HepG2 (cell line): ENCODE measurements at regions not wholly inside any gene's neighbourhood (a gene's known extent, or its start where the extent isn't known, plus 50 kb on each side); places are given as distances from the start of the nearest gene placed in this dataset.
"Not testable (repeated sequence)": the region's sequence is repeated elsewhere in the genome, so short reads cannot be mapped to it uniquely, and the experiment has no call there.

ENCODE experiments used
- ATAC-seq: fragments of 200-7000 bp; cut with Tn5 transposase; 3 replicates; pipeline ENCODE4 v1.9.1; 2020; ENCODE audit warnings: mild to moderate bottlenecking, moderate library complexity
- BruUV-seq: library from RNA; stranded (reverse); fragments of 400-500 nt; replicated peaks from 2 replicates; lab custom pipeline; 2021; lab: Mats Ljungman, UMichigan
- CTCF ChIA-PET: fragments of 300-600 bp; formaldehyde crosslinking; extraction: SDS; loops from one replicate; lab custom pipeline; 2021; ENCODE audit warnings: low total read pairs, inconsistent platforms, low intra/inter-chr PET ratio; lab: Yijun Ruan, JAX
- POLR2A ChIA-PET: fragments of 350-600 bp; sonication (Branson Sonifier 250); formaldehyde crosslinking; loops from one replicate; lab custom pipeline; 2020; ENCODE audit warnings: antibody characterized with exemption, inconsistent platforms; lab: Yijun Ruan, JAX
- DNase-seq: peaks from one replicate; pipeline ENCODE4 v3.0.0-alpha.2; 2015; ENCODE audit warnings: low spot score
- FAIRE-seq: peaks from 3 replicates; lab custom pipeline; 2011; peaks lifted over from hg19 to GRCh38; lab: Jason Lieb, UNC
- H2AFZ ChIP-seq: one replicate; pipeline ENCODE4 v1.6.1; 2011; ENCODE audit warnings: low read length, inconsistent platforms
- H3K27ac ChIP-seq: fragments of 300-600 bp; 3 replicates; pipeline ENCODE4 v1.8.0; 2011; ENCODE audit warnings: mixed run types, mild to moderate bottlenecking, mixed read lengths, low read length, inconsistent platforms; ENCODE audit not compliant: insufficient read depth; ENCODE audit errors: extremely low read length
- H3K27me3 ChIP-seq, 2 experiments: fragments of 200-600 bp in 1 of 2; 2 replicates in 1 of 2; 3 replicates in 1 of 2; pipeline versions ENCODE4 v1.6.0 to v1.8.0; 2011; ENCODE audit warnings: low read length in 2 of 2, mild to moderate bottlenecking in 2 of 2, moderate library complexity in 2 of 2, inconsistent platforms in 1 of 2; ENCODE audit not compliant: insufficient read depth in 2 of 2, control insufficient read depth in 1 of 2
- H3K36me3 ChIP-seq, 2 experiments: fragments of 200-600 bp in 1 of 2; replicated peaks in 1 of 2; 2 replicates in 1 of 2; 3 replicates in 1 of 2; pipeline versions ENCODE4 v1.5.1 to v1.8.0; 2011; ENCODE audit warnings: low read length in 2 of 2, inconsistent platforms in 1 of 2; ENCODE audit not compliant: insufficient read depth in 2 of 2, control insufficient read depth in 1 of 2
- H3K4me1 ChIP-seq: 2 replicates; pipeline ENCODE4 v1.5.1; 2012; ENCODE audit warnings: low read length, inconsistent platforms; ENCODE audit not compliant: insufficient read depth
- H3K4me2 ChIP-seq: 2 replicates; pipeline ENCODE4 v1.6.0; 2011; ENCODE audit warnings: low read depth, low read length, inconsistent platforms
- H3K4me3 ChIP-seq, 3 experiments: fragments of 200-600 bp in 1 of 3; sonication (generic), shearing (Covaris generic) in 1 of 3; replicated peaks in 1 of 3; 2 replicates each; pipeline ENCODE4 v1.5.1; 2011 to 2016; ENCODE audit warnings: low read length in 3 of 3, inconsistent platforms in 2 of 3, low read depth in 2 of 3, mild to moderate bottlenecking in 2 of 3, control low read depth in 1 of 3, mixed read lengths in 1 of 3; ENCODE audit not compliant: insufficient read depth in 1 of 3
- H3K79me2 ChIP-seq: one replicate; pipeline ENCODE4 v1.6.1; 2011; ENCODE audit warnings: low read length, inconsistent platforms; ENCODE audit not compliant: insufficient read depth
- H3K9ac ChIP-seq: 2 replicates; pipeline ENCODE4 v1.6.0; 2011; ENCODE audit warnings: mild to moderate bottlenecking, low read depth, low read length, inconsistent platforms; ENCODE audit not compliant: insufficient read depth
- H3K9me3 ChIP-seq: 2 replicates; pipeline ENCODE4 v1.5.1; 2012; ENCODE audit warnings: mild to moderate bottlenecking, low read length
- H4K20me1 ChIP-seq: 2 replicates; pipeline ENCODE4 v1.6.0; 2011; ENCODE audit warnings: inconsistent platforms, mild to moderate bottlenecking, low read length, moderate library complexity; ENCODE audit not compliant: insufficient read depth
- ETV5 ChIP-seq: IDR thresholded peaks from 2 replicates; pipeline ENCODE4 v1.6.1; 2018; ENCODE audit warnings: missing biosample characterization, missing genetic modification reagents, inconsistent platforms, borderline replicate concordance
- NFYB ChIP-seq: sonication (generic); formaldehyde crosslinking; IDR thresholded peaks from 2 replicates; pipeline ENCODE4 v1.4.0; 2020; ENCODE audit warnings: missing genetic modification reagents
- PHF20 ChIP-seq: sonication (generic); formaldehyde crosslinking; IDR thresholded peaks from 2 replicates; pipeline ENCODE4 v1.5.0; 2020; ENCODE audit warnings: mild to moderate bottlenecking, missing genetic modification reagents
- U2AF2 ChIP-seq: fragments of 200-400 bp; formaldehyde crosslinking; IDR thresholded peaks from 2 replicates; pipeline ENCODE4 v1.6.1; 2017; ENCODE audit warnings: low read depth, mild to moderate bottlenecking, low read length
- ZNF782 ChIP-seq: sonication (generic); formaldehyde crosslinking; IDR thresholded peaks from 2 replicates; pipeline ENCODE4 v1.4.0; 2020; ENCODE audit warnings: missing genetic modification reagents, mild to moderate bottlenecking, borderline replicate concordance
- ZNF879 ChIP-seq: sonication (generic); formaldehyde crosslinking; IDR thresholded peaks from 2 replicates; pipeline ENCODE4 v1.8.1; 2023; ENCODE audit warnings: missing genetic modification reagents
- WGBS: methylation state at CpG from one replicate; pipeline ENCODE4 v1.1.6; 2017; ENCODE audit warnings: low lambda C conversion rate; 5-methylcytosine and 5-hydroxymethylcytosine counted together
- in situ Hi-C: cut with HindIII; loops from 2 replicates; pipeline ENCODE4 v1.10.0; 2017; ENCODE audit warnings: low pct_unique_long_range_greater_than_20kb; ENCODE audit not compliant: extremely low pct_ligation_motif_present
- intact Hi-C: fragments of 100-400 bp; cut with micrococcal nuclease; formaldehyde crosslinking; loops from one replicate; pipeline ENCODE4 v1.10.0; 2022; ENCODE audit not compliant: unreplicated experiment

DNA sequence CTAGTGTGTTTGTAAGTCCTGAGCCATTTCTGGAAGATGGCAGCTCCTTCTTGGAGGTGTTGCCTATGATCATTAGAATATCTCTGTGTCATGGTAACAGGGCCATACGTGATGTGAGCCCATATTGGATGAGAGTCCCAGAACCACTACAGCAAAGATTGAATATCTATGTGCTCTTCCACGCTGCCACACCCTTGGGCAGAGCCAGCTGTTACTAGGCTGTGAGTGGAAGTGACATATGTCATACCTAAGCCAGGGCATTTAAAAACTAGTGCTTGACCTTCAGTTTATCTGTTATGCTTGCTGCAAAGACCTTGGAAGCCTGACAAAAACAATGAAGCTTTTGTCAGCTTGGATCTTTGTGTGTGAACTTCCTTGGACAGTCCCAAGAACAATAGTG lies 495.1 kb upstream of the CCDC196 start:
- WGBS, result 8% methylated on average over 2 of the region's 2 CpGs
- ChIA-PET CTCF (no interaction called here), POLR2A (no interaction called here)
- Histone ChIP-seq H4K20me1 (no peaks in the 10 kb centered on the region), H2AFZ (no peak overlapping the region), H3K36me3 (no peaks in the 10 kb centered on the region), H3K27ac (no peak overlapping the region), H3K4me1 (no peaks in the 10 kb centered on the region), H3K79me2 (no peaks in the 10 kb centered on the region), H3K27me3 (no peaks in the 10 kb centered on the region; a peak in 2 of 5 replicates), H3K9me3 (no peaks in the 10 kb centered on the region), H3K4me3 (no peak overlapping the region), H3K9ac (no peak overlapping the region), H3K4me2 (no peak overlapping the region)
- DNase-seq (no peak), ATAC-seq (no peak), FAIRE-seq (no peak)
- TF ChIP-seq ZNF782 (no peak), ETV5 (no peak), PHF20 (CRISPR knock-in tag) (no peak), U2AF2 (no peak), ZNF879 (no peak), NFYB (no peak)
- intact Hi-C loops (no loop called here), in situ Hi-C loops (no loop called here)
- no TSS peak for BruUV-seq

DNA sequence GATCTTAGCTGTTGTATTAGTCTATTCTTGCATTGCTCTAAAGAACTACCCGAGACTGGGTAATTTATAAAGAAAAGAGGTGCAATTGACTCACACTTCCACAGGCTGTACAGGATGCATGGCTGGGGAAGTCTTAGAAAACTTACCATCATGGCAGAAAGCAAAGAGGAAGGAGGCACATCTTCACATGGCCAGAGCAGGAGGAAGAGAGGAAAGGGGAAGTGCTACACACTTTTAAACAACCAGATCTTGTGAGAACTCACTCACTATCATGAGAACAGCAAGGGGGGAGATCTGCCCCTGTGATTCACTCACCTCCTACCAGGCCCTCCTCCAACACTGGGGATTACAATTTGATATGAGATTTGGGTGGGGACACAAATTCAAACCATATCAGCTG lies 494.2 kb upstream of the CCDC196 start:
- H3K4me3 ChIP-seq, H3K36me3 ChIP-seq, POLR2A ChIA-PET, H3K4me2 ChIP-seq, DNase-seq, H4K20me1 ChIP-seq, FAIRE-seq, intact Hi-C loops, H2AFZ ChIP-seq, in situ Hi-C loops, H3K9me3 ChIP-seq, H3K27me3 ChIP-seq, H3K79me2 ChIP-seq, H3K9ac ChIP-seq, CTCF ChIA-PET, H3K27ac ChIP-seq, H3K4me1 ChIP-seq, ATAC-seq, BruUV-seq: not testable (repeated sequence)
- 0% methylated on average over 1 of the region's 1 CpG for WGBS
